Stimulated activated CD4-positive, alpha-beta T cell treated with anti-CD3 and anti-CD28 coated beads, Interleukin-12 subunit alpha, Interleukin-12 subunit beta, amount 100 ng/mL, for 4 hours (primary cell): ENCODE measurements at regions not wholly inside any gene's neighbourhood (a gene's known extent, or its start where the extent isn't known, plus 50 kb on each side); places are given as distances from the start of the nearest gene placed in this dataset.

ENCODE experiments used
- DNase-seq: peaks from one replicate; pipeline ENCODE4 v3.0.0-alpha.2; 2020

- no peak for DNase-seq
These were observed 457.9 kb downstream of the PIK3C3 start for GRCh38 chr18:42412896-42413295.

- DNase-seq = no peak
These were observed 458.8 kb downstream of the PIK3C3 start for GRCh38 chr18:42413870-42414269.

- no peak for DNase-seq
These were observed 459.9 kb downstream of the PIK3C3 start for GRCh38 chr18:42414756-42415454.

GRCh38 chr18:42417189-42417588 lies 462.2 kb downstream of the PIK3C3 start:
- DNase-seq = no peak

GRCh38 chr18:42418121-42418520 lies 463.1 kb downstream of the PIK3C3 start:
- DNase-seq = no peak

- DNase-seq = no peak
These were observed 470.0 kb downstream of the PIK3C3 start for GRCh38 chr18:42425025-42425424.

GRCh38 chr18:42426496-42427015 lies 471.5 kb downstream of the PIK3C3 start:
- no peak for DNase-seq

GRCh38 chr18:42429196-42429595 lies 474.2 kb downstream of the PIK3C3 start:
- DNase-seq = no peak

DNA sequence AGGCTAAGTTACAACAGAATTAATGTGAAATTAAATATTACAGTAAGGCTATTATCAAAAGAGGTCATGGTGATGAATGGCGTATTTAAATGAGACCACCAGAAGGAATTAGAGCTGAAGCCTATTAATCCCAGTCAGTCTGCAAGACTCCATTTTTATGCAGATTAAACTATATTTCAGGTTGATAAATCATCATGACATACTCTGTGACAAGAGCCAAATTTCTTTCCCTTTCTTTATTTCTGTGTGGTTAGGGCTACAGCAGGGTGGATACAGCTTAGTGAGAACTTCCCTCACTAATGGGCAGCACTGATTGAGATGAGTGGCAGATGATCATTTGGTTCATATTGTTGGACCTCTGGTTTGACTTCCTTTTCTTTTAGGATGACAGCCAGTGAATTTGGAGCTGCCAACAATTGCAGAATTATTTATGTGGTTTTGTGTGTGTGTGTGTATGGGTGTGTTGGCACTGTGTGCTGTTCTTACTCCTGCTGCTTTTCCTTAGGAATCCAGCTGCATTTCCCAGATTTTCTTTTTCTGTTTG lies 481.3 kb downstream of the PIK3C3 start:
- no peak for DNase-seq

- no peak for DNase-seq
These were observed 482.0 kb downstream of the PIK3C3 start for GRCh38 chr18:42437001-42437400.

- DNase-seq = no peak
These were observed 482.6 kb downstream of the PIK3C3 start for GRCh38 chr18:42437646-42438045.

GRCh38 chr18:42442656-42443055 lies 487.6 kb downstream of the PIK3C3 start:
- DNase-seq = no peak

GRCh38 chr18:42444349-42444748 lies 489.3 kb downstream of the PIK3C3 start:
- no peak for DNase-seq

DNA sequence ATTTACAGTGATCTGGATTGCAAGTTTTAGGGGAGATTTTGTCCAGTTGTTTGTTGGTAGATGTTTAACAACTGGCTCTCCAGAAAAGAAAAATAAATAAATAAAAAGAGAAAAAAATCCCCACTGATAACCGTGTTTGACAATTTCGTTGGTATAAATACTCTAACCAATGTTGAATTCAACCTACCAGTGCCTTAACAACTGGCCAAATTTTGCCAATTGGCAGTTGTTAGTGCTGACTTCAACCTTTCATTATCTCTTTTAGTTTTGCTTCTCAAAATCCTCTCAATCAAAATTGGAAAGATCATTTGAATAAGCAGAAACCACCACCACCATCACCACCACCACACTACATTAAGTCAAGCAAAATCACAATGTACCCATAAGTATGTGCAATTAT lies 490.3 kb downstream of the PIK3C3 start:
- no peak for DNase-seq

- no peak for DNase-seq
These were observed 491.2 kb downstream of the PIK3C3 start for GRCh38 chr18:42446195-42446594.

GRCh38 chr18:42447688-42448087 lies 492.7 kb downstream of the PIK3C3 start:
- no peak for DNase-seq

- no peak for DNase-seq
These were observed 503.2 kb downstream of the PIK3C3 start for GRCh38 chr18:42458226-42458625.

GRCh38 chr18:42459873-42460272 lies 504.8 kb downstream of the PIK3C3 start:
- DNase-seq = no peak

GRCh38 chr18:42471885-42472284 lies 516.9 kb downstream of the PIK3C3 start:
- no peak for DNase-seq

- no peak for DNase-seq
These were observed 518.6 kb downstream of the PIK3C3 start for GRCh38 chr18:42473611-42474010.

DNA sequence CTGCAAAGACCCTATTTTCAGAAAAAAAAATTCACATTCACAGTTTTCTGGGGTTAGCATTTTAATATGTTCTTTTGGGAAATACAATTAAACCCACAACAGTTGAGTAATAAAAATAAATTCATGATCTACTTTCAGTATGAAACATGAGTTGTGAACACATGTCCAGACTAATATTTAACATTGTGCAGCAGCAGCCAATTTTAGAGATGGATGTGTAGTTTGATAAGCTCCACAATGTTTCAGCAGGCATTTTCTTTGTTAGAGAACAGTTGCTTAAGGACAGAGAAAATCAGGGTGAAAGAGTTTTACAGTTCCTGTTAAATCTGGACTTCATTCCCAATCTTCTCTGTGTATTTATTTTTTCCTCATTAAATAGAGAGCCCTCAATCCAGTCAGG lies 519.5 kb downstream of the PIK3C3 start:
- DNase-seq = no peak

DNA sequence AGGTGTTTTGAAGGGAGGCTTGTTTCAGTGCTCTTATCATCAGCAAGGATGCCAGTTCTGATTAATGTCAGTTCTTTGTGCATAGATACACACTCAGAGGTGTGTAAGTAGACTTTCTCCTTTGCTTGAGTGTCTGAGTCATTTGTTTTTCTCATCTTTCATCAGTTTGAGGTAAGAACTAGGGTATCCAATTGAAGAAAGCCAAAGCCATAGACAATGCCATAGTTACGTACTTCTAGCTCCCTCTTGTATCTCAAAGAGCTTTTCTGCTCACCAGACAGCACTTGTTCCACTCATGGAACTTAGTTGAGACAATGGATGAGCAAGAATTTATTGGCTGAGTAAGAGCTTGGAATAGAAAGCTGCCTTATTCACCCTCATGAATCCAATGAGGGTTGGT lies 520.1 kb downstream of the PIK3C3 start:
- no peak for DNase-seq

GRCh38 chr18:42477267-42477666 lies 522.2 kb downstream of the PIK3C3 start:
- DNase-seq = no peak

- no peak for DNase-seq
These were observed 525.4 kb downstream of the PIK3C3 start for GRCh38 chr18:42480441-42480840.

- DNase-seq = no peak
These were observed 529.6 kb downstream of the PIK3C3 start for GRCh38 chr18:42484648-42485047.
